ENCODE measurements at regions not wholly inside any gene's neighbourhood (a gene's known extent, or its start where the extent isn't known, plus 50 kb on each side); places are given as distances from the start of the nearest gene placed in this dataset.

DNA sequence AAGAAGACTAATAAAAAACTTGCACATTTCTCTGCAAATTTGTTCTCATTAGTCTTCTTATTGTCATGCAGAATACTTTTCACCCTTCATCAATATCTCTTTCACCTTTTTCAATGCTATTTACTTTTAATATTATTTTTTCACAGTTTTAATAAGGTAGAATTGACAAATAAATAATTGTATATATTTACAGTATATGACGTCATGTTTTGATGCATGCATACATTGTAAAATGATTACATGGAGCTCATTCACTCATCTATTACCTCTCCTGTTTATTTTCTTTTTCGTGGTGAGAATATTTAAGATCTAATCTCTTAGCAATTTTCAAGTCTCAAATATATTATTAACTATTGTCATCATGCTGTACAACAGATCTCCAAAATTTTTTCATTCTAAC is 658.2 kb upstream of the MKI67 start:
- Histone ChIP-seq H3K9me3 (replicated peaks in 1 of 2; ENCODE audit: control insufficient read depth in 2 of 2, insufficient read depth in 1 of 2, low read depth in 1 of 2, low read length in 2 of 2) (no peaks in the 10 kb centered on the region), H2BK120ac (ENCODE audit: low read depth, low read length) (no peak overlapping the region), H3K27ac (replicated peaks; ENCODE audit: low read length) (no peak overlapping the region), H3K4me3 (ENCODE audit: low read length in 2 of 2) (no peak overlapping the region), H3K4ac (ENCODE audit: low read length) (no peak overlapping the region), H3K14ac (ENCODE audit: low read length) (no peak overlapping the region), H2BK12ac (ENCODE audit: low read length) (no peak overlapping the region), H3K9ac (ENCODE audit: low read depth, low read length, poor library complexity) (no peak overlapping the region), H3K4me1 (ENCODE audit: control insufficient read depth in 2 of 2, insufficient read depth in 1 of 2, low read depth in 1 of 2, low read length in 2 of 2) (no peaks in the 10 kb centered on the region), H4K8ac (ENCODE audit: low read depth, low read length) (no peak overlapping the region), H3K79me1 (ENCODE audit: low read depth, low read length) (no peaks in the 10 kb centered on the region), H2BK5ac (ENCODE audit: low read length) (no peak overlapping the region), H2AFZ (ENCODE audit: low read length) (no peak overlapping the region), H3K23ac (ENCODE audit: low read depth, low read length, poor library complexity) (no peak overlapping the region), H3K36me3 (replicated peaks in 1 of 2; ENCODE audit: control insufficient read depth in 2 of 2, insufficient read depth in 2 of 2, low read length in 2 of 2) (no peaks in the 10 kb centered on the region), H2AK5ac (ENCODE audit: low read depth, low read length) (no peak overlapping the region), H2BK15ac (ENCODE audit: low read length) (no peak overlapping the region), H3K27me3 (ENCODE audit: control insufficient read depth in 3 of 3, insufficient read depth in 3 of 3, low read depth in 1 of 3, low read length in 3 of 3) (no peaks in the 10 kb centered on the region), H4K91ac (ENCODE audit: low read depth, low read length, poor library complexity) (no peak overlapping the region), H3K18ac (ENCODE audit: low read length) (no peak overlapping the region), H3K4me2 (ENCODE audit: insufficient read depth, low read length, poor library complexity, severe bottlenecking) (no peak overlapping the region)
- DNase-seq (ENCODE audit: low spot score) = no peak
- no CpG with 5 or more reads among the region's 2 CpGs for WGBS, 2 donors (ENCODE audit: extremely low coverage in 2 of 2, insufficient read length in 2 of 2, insufficient replicate concordance in 1 of 2)

DNA sequence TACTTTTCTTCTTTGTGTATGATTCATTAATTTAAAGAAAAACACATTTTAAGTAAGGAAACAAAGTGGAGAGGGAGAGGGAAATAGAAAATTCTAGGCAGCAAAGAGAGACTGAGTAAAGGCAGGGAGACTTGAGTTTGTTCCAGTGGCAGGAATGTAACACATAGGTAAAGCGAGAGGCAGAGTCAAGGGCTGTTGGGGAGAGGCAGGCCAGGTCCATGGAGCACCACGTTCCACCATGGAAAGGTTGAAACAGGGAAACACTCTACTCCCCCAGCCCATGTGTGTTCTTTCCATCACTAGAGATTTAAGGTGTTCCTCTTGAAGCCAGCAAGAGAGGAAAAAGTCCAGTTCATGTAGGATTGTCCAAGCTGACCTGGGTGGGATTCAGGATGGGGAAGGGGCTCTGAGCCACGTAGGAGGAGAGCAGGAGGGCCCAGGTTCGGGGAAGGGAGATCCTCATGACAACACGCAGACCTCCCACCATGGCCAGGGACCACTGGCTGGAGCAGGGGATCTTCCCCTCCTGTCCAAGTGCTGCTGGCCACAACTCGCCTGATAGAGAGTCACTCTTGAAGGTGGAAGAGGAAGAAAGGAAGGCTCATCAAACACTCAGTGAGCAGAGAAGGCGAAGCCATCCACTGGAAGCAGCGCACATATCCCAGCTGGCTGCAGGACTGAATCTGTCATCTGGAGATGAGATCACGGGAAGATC is 666.4 kb upstream of the MKI67 start:
- H3K4me1 ChIP-seq (ENCODE audit: control insufficient read depth in 2 of 2, insufficient read depth in 1 of 2, low read depth in 1 of 2, low read length in 2 of 2) = no peaks in the 10 kb centered on the region
- no peak overlapping the region for H2BK120ac ChIP-seq (ENCODE audit: low read depth, low read length)
- H3K79me1 ChIP-seq (ENCODE audit: low read depth, low read length) = no peaks in the 10 kb centered on the region
- H3K9ac ChIP-seq (ENCODE audit: low read depth, low read length, poor library complexity) = no peak overlapping the region
- no peak overlapping the region for H3K4me3 ChIP-seq (ENCODE audit: low read length in 2 of 2)
- no peak overlapping the region for H3K27ac ChIP-seq (replicated peaks; ENCODE audit: low read length)
- no peak overlapping the region for H3K4ac ChIP-seq (ENCODE audit: low read length)
- no peak overlapping the region for H3K14ac ChIP-seq (ENCODE audit: low read length)
- no peak overlapping the region for H2AK5ac ChIP-seq (ENCODE audit: low read depth, low read length)
- H2BK5ac ChIP-seq (ENCODE audit: low read length) = no peak overlapping the region
- no peak overlapping the region for H3K23ac ChIP-seq (ENCODE audit: low read depth, low read length, poor library complexity)
- H3K27me3 ChIP-seq (ENCODE audit: control insufficient read depth in 3 of 3, insufficient read depth in 3 of 3, low read depth in 1 of 3, low read length in 3 of 3) = no peaks in the 10 kb centered on the region
- H3K18ac ChIP-seq (ENCODE audit: low read length) = peak overlapping the region; percentile 39
- no peak overlapping the region for H3K4me2 ChIP-seq (ENCODE audit: insufficient read depth, low read length, poor library complexity, severe bottlenecking)
- no peak overlapping the region for H4K8ac ChIP-seq (ENCODE audit: low read depth, low read length)
- no peak overlapping the region for H2AFZ ChIP-seq (ENCODE audit: low read length)
- H4K91ac ChIP-seq (ENCODE audit: low read depth, low read length, poor library complexity) = no peak overlapping the region
- H2BK12ac ChIP-seq (ENCODE audit: low read length) = no peak overlapping the region
- no peak for DNase-seq (ENCODE audit: low spot score)
- no CpG with 5 or more reads among the region's 9 CpGs for WGBS, 2 donors (ENCODE audit: extremely low coverage in 2 of 2, insufficient read length in 2 of 2, insufficient replicate concordance in 1 of 2)
- no peak overlapping the region for H2BK15ac ChIP-seq (ENCODE audit: low read length)
- H3K9me3 ChIP-seq (replicated peaks in 1 of 2; ENCODE audit: control insufficient read depth in 2 of 2, insufficient read depth in 1 of 2, low read depth in 1 of 2, low read length in 2 of 2) = no peaks in the 10 kb centered on the region
- no peaks in the 10 kb centered on the region for H3K36me3 ChIP-seq (replicated peaks in 1 of 2; ENCODE audit: control insufficient read depth in 2 of 2, insufficient read depth in 2 of 2, low read length in 2 of 2)

DNA sequence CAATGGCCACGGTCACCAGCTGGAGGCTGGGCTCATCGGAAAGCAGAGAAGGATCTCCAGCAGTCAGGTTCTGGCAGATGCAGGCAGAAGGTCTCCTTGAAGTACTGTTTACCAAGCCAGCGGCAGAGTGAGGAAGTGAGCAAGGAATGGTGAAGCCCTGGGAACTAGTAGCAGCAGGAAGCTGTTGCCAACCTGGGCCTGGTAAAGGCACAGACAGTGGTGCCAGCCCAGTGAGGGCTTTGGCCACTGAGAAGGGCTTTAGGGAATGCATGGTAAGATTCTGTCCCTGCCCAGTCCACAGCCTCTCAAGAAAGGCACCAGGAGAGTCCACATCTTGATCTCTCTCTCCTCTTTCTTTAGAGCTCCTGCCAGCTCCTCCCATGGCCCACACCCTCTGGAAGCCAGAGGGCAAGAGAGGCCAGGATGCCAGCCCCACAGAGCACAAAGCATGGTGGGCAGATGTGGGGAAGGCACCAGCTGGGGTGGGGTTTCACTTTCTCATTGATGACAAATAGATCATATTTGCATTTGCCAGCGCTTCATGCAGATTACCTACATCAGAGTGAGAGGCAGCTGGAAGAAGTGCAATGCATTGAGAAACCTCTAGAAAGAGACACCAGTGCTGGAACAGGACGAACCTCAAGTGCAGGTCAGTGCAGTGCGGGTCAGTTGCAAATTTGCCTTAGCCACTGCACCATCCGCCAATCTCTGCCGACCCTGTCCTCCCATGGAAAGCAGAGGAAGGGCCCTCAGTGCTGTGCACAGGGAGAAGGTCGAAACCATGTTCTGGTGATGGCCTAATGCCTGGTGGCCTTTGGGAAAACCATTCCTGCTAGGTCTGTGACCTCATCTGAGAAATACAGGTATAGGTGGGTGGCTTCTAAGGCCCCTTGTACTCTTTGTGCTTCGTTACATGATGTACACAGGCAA is 667.8 kb upstream of the MKI67 start:
- Histone ChIP-seq H2BK120ac (ENCODE audit: low read depth, low read length) (no peak overlapping the region), H3K9ac (ENCODE audit: low read depth, low read length, poor library complexity) (no peak overlapping the region), H2AFZ (ENCODE audit: low read length) (no peak overlapping the region), H3K14ac (ENCODE audit: low read length) (no peak overlapping the region), H2BK12ac (ENCODE audit: low read length) (no peak overlapping the region), H3K27me3 (ENCODE audit: control insufficient read depth in 3 of 3, insufficient read depth in 3 of 3, low read depth in 1 of 3, low read length in 3 of 3) (no peaks in the 10 kb centered on the region), H2BK5ac (ENCODE audit: low read length) (no peak overlapping the region), H2AK5ac (ENCODE audit: low read depth, low read length) (no peak overlapping the region), H3K4me3 (ENCODE audit: low read length in 2 of 2) (peak overlapping the region in 1 of 2 donors; percentile 9), H3K18ac (ENCODE audit: low read length) (no peak overlapping the region), H3K9me3 (replicated peaks in 1 of 2; ENCODE audit: control insufficient read depth in 2 of 2, insufficient read depth in 1 of 2, low read depth in 1 of 2, low read length in 2 of 2) (no peaks in the 10 kb centered on the region), H3K79me1 (ENCODE audit: low read depth, low read length) (no peaks in the 10 kb centered on the region), H4K91ac (ENCODE audit: low read depth, low read length, poor library complexity) (no peak overlapping the region), H3K4me1 (ENCODE audit: control insufficient read depth in 2 of 2, insufficient read depth in 1 of 2, low read depth in 1 of 2, low read length in 2 of 2) (no peaks in the 10 kb centered on the region), H3K27ac (replicated peaks; ENCODE audit: low read length) (no peak overlapping the region), H3K23ac (ENCODE audit: low read depth, low read length, poor library complexity) (no peak overlapping the region), H3K36me3 (replicated peaks in 1 of 2; ENCODE audit: control insufficient read depth in 2 of 2, insufficient read depth in 2 of 2, low read length in 2 of 2) (no peaks in the 10 kb centered on the region), H2BK15ac (ENCODE audit: low read length) (no peak overlapping the region), H3K4me2 (ENCODE audit: insufficient read depth, low read length, poor library complexity, severe bottlenecking) (no peak overlapping the region), H4K8ac (ENCODE audit: low read depth, low read length) (no peak overlapping the region), H3K4ac (ENCODE audit: low read length) (no peak overlapping the region)
- no CpG with 5 or more reads among the region's 10 CpGs for WGBS, 2 donors (ENCODE audit: extremely low coverage in 2 of 2, insufficient read length in 2 of 2, insufficient replicate concordance in 1 of 2)
- DNase-seq (ENCODE audit: low spot score) = no peak

DNA sequence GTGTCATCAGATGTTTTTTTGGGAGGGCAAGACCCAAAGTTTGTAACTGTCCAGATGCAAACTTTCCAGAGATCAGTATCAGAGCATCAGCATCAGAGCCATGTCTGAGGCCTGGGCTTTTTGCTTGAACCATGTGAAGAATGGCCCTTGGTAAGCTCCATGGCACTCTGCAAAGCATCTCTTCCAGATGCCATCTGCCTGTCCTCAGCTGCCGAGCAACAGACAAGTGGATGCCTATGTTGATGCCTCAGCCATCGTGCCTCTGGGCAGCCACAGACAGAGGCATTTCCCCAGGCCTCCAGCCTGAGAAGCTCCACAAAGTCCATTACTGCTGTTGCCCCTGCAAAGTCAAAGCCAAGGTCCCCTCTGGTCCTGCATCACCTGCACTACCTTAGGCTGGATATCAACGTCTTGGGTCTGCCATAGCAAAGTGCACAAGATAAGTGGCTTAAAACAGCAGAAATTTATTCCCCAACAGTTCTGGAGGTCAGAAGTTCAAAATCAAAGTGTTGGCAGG is 670.2 kb upstream of the MKI67 start:
- no peak for DNase-seq (ENCODE audit: low spot score)

More for the DNA sequence above, 670.2 kb upstream of the MKI67 start:
- H2BK120ac ChIP-seq (ENCODE audit: low read depth, low read length) = no peak overlapping the region
- H2AK5ac ChIP-seq (ENCODE audit: low read depth, low read length) = no peak overlapping the region
- no peak overlapping the region for H2BK15ac ChIP-seq (ENCODE audit: low read length)
- H4K91ac ChIP-seq (ENCODE audit: low read depth, low read length, poor library complexity) = no peak overlapping the region
- no peak overlapping the region for H2BK12ac ChIP-seq (ENCODE audit: low read length)
- H3K9me3 ChIP-seq (replicated peaks in 1 of 2; ENCODE audit: control insufficient read depth in 2 of 2, insufficient read depth in 1 of 2, low read depth in 1 of 2, low read length in 2 of 2) = no peaks in the 10 kb centered on the region
- peak overlapping the region; percentile 8 for H2BK5ac ChIP-seq (ENCODE audit: low read length)
- no peak overlapping the region for H3K4me2 ChIP-seq (ENCODE audit: insufficient read depth, low read length, poor library complexity, severe bottlenecking)
- no peak overlapping the region for H3K18ac ChIP-seq (ENCODE audit: low read length)
- no peaks in the 10 kb centered on the region for H3K36me3 ChIP-seq (replicated peaks in 1 of 2; ENCODE audit: control insufficient read depth in 2 of 2, insufficient read depth in 2 of 2, low read length in 2 of 2)
- no peaks in the 10 kb centered on the region for H3K79me1 ChIP-seq (ENCODE audit: low read depth, low read length)
- no peak overlapping the region for H2AFZ ChIP-seq (ENCODE audit: low read length)
- no peaks in the 10 kb centered on the region for H3K4me1 ChIP-seq (ENCODE audit: control insufficient read depth in 2 of 2, insufficient read depth in 1 of 2, low read depth in 1 of 2, low read length in 2 of 2)
- no peak overlapping the region for H3K27ac ChIP-seq (replicated peaks; ENCODE audit: low read length)
- no CpG with 5 or more reads among the region's 3 CpGs for WGBS, 2 donors (ENCODE audit: extremely low coverage in 2 of 2, insufficient read length in 2 of 2, insufficient replicate concordance in 1 of 2)
- H3K23ac ChIP-seq (ENCODE audit: low read depth, low read length, poor library complexity) = no peak overlapping the region
- H3K9ac ChIP-seq (ENCODE audit: low read depth, low read length, poor library complexity) = no peak overlapping the region
- H4K8ac ChIP-seq (ENCODE audit: low read depth, low read length) = no peak overlapping the region
- no peak overlapping the region for H3K4ac ChIP-seq (ENCODE audit: low read length)
- H3K14ac ChIP-seq (ENCODE audit: low read length) = no peak overlapping the region
- H3K4me3 ChIP-seq (ENCODE audit: low read length in 2 of 2) = no peak overlapping the region
- H3K27me3 ChIP-seq (ENCODE audit: control insufficient read depth in 3 of 3, insufficient read depth in 3 of 3, low read depth in 1 of 3, low read length in 3 of 3) = no peaks in the 10 kb centered on the region

All from neuronal stem cell (in vitro differentiated cells).